DOHH2 (cell line): ENCODE measurements at regions not wholly inside any gene's neighbourhood (a gene's known extent, or its start where the extent isn't known, plus 50 kb on each side); places are given as distances from the start of the nearest gene placed in this dataset.

Source experiments
- EZH2phosphoT487 ChIP-seq: fragments of 200-600 bp; sonication (generic); IDR thresholded peaks from 2 replicates; pipeline ENCODE4 v1.6.1; 2017; ENCODE audit warnings: borderline replicate concordance, mild to moderate bottlenecking, antibody characterized with exemption, low read length, moderate library complexity, mixed read lengths
- TF ChIP-seq, protein P1 (sequence below): fragments of 200-600 bp; sonication (generic); IDR thresholded peaks from one replicate; pipeline ENCODE4 v1.5.1; 2014; ENCODE audit warnings: antibody characterized with exemption, mild to moderate bottlenecking, low read depth, low read length; ENCODE audit not compliant: poor library complexity, severe bottlenecking

GRCh38 chr18:1455605-1456004 lies 550.9 kb downstream of the ADCYAP1 start:
- TF ChIP-seq, protein P1, sequence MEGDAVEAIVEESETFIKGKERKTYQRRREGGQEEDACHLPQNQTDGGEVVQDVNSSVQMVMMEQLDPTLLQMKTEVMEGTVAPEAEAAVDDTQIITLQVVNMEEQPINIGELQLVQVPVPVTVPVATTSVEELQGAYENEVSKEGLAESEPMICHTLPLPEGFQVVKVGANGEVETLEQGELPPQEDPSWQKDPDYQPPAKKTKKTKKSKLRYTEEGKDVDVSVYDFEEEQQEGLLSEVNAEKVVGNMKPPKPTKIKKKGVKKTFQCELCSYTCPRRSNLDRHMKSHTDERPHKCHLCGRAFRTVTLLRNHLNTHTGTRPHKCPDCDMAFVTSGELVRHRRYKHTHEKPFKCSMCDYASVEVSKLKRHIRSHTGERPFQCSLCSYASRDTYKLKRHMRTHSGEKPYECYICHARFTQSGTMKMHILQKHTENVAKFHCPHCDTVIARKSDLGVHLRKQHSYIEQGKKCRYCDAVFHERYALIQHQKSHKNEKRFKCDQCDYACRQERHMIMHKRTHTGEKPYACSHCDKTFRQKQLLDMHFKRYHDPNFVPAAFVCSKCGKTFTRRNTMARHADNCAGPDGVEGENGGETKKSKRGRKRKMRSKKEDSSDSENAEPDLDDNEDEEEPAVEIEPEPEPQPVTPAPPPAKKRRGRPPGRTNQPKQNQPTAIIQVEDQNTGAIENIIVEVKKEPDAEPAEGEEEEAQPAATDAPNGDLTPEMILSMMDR: no peak
- no peak for TF ChIP-seq EZH2phosphoT487
